ENCODE measurements at regions not wholly inside any gene's neighbourhood (a gene's known extent, or its start where the extent isn't known, plus 50 kb on each side); places are given as distances from the start of the nearest gene placed in this dataset.

DNA sequence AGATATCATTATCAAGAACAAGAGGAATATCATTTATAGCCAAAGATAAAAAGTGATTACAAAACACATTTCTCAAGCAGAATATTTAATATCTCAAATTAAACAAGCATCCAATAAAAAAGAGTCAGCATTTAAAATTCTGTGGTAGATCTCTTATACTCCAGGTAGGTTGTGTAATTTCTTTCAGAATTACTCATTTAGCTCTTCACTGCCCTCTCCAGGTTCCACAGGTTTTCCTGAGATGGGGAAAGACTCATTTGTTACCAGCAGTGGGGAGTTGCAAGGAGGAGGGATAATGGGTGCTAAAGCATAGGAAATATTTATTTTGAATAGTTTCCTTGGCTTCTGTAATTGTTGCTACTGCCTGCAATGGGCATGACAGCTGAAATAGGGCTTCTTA lies 83.1 kb upstream of the RASGRP1 start:
- Histone ChIP-seq H3K4ac (ENCODE audit: low read depth, low read length) (no peak overlapping the region), H3K27ac (ENCODE audit: low read depth, low read length) (no peak overlapping the region), H3K9me3 (ENCODE audit: insufficient read depth, low read depth, low read length) (no peaks in the 10 kb centered on the region), H3K79me2 (ENCODE audit: control insufficient read depth, insufficient read depth, low read length, poor library complexity) (no peaks in the 10 kb centered on the region), H3K4me2 (ENCODE audit: low read length) (no peak overlapping the region), H4K12ac (ENCODE audit: low read depth, low read length) (no peak overlapping the region), H2BK12ac (ENCODE audit: low read length) (no peak overlapping the region), H3K79me1 (ENCODE audit: low read length) (no peaks in the 10 kb centered on the region), H3K23ac (ENCODE audit: low read length) (no peak overlapping the region), H3K36me3 (ENCODE audit: control insufficient read depth in 1 of 2, insufficient read depth in 2 of 2, low read length in 2 of 2) (no peaks in the 10 kb centered on the region), H3K9ac (ENCODE audit: low read length) (no peak overlapping the region), H2AK5ac (ENCODE audit: low read length) (no peak overlapping the region), H4K8ac (ENCODE audit: low read depth, low read length) (no peak overlapping the region), H3K14ac (ENCODE audit: low read length) (no peak overlapping the region), H4K91ac (ENCODE audit: low read depth, low read length) (no peak overlapping the region), H2AFZ (ENCODE audit: insufficient read depth, low read length, poor library complexity) (no peak overlapping the region), H3K4me3 (ENCODE audit: low read depth, low read length) (no peak overlapping the region), H2BK120ac (ENCODE audit: insufficient read depth, low read length, poor library complexity) (no peak overlapping the region), H2BK5ac (ENCODE audit: low read depth, low read length, poor library complexity) (no peak overlapping the region), H3K18ac (ENCODE audit: low read length) (no peak overlapping the region), H3K4me1 (ENCODE audit: control insufficient read depth in 1 of 2, insufficient read depth in 2 of 2, low read length in 2 of 2) (no peaks in the 10 kb centered on the region), H3K27me3 (ENCODE audit: insufficient read depth, low read length) (no peaks in the 10 kb centered on the region)
- peak; percentile 7 to 73 for DNase-seq

DNA sequence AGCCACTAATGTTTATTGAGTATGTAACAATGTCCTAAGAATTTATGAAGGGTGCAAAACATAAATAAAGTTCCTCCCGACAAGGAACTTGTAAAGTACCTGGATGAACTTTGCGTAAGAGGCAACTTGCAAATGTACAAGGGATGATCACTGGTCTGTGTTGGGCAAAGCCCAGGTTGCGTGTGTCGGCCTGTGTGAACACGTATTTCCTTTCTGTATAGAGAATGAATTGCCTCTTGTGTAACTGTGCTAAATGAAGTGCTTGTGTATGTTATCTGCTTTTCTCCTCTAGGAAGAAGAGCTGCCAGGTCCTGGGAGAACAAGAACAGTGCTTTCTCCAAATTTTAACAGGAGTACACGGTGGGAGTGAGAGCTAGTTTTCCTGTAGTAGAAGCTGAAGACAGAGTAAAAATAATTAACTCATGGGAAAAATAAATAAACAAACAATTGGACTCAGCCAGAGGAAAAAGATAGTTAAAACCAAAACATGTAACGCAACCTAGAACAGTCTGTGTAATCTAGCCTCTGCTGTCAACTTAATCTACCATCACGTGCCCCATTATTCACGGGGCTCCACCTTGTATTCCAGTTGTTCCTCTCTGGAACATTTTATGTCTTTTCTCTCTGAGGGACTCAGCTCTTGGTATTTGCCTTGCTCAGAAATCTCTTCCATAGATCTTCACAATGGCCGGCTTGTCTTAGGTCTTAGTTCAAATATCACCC lies 83.7 kb upstream of the RASGRP1 start:
- H3K23ac ChIP-seq (ENCODE audit: low read length) = no peak overlapping the region

DNA sequence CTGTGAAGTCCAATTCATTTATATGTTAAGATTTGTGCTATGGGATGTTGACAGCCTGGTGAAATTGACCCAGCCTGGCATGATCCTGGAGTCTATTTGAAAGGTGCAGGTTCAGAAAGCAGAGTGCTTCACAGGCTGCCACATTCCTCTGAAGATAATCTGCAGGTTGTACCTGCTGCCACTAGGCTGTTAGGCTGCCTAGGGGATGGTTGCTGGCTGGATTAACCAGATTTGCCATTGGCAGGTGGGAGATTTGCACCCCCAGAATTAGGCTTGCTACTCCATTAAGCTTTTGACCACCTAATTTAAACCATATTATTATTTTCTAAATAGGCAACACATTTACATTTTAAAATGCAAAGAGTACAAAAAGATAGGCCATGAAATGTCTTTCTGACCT lies 85.8 kb upstream of the RASGRP1 start:
- H3K4ac ChIP-seq (ENCODE audit: low read depth, low read length) = no peak overlapping the region
- H2AFZ ChIP-seq (ENCODE audit: insufficient read depth, low read length, poor library complexity) = no peak overlapping the region
- DNase-seq = no peak
- no peak overlapping the region for H3K4me3 ChIP-seq (ENCODE audit: low read depth, low read length)
- no peaks in the 10 kb centered on the region for H3K36me3 ChIP-seq (ENCODE audit: control insufficient read depth in 1 of 2, insufficient read depth in 2 of 2, low read length in 2 of 2)
- H3K4me1 ChIP-seq (ENCODE audit: control insufficient read depth in 1 of 2, insufficient read depth in 2 of 2, low read length in 2 of 2) = no peaks in the 10 kb centered on the region
- no peak overlapping the region for H2BK120ac ChIP-seq (ENCODE audit: insufficient read depth, low read length, poor library complexity)
- no peak overlapping the region for H3K9ac ChIP-seq (ENCODE audit: low read length)
- no peak overlapping the region for H3K4me2 ChIP-seq (ENCODE audit: low read length)
- H3K27me3 ChIP-seq (ENCODE audit: insufficient read depth, low read length) = no peaks in the 10 kb centered on the region
- no peaks in the 10 kb centered on the region for H3K79me2 ChIP-seq (ENCODE audit: control insufficient read depth, insufficient read depth, low read length, poor library complexity)
- no peak overlapping the region for H4K8ac ChIP-seq (ENCODE audit: low read depth, low read length)
- no peak overlapping the region for H4K12ac ChIP-seq (ENCODE audit: low read depth, low read length)
- no peak overlapping the region for H2BK5ac ChIP-seq (ENCODE audit: low read depth, low read length, poor library complexity)
- H3K27ac ChIP-seq (ENCODE audit: low read depth, low read length) = no peak overlapping the region
- no peaks in the 10 kb centered on the region for H3K9me3 ChIP-seq (ENCODE audit: insufficient read depth, low read depth, low read length)
- H3K23ac ChIP-seq (ENCODE audit: low read length) = no peak overlapping the region
- no peak overlapping the region for H3K18ac ChIP-seq (ENCODE audit: low read length)
- no peaks in the 10 kb centered on the region for H3K79me1 ChIP-seq (ENCODE audit: low read length)
- no peak overlapping the region for H2BK12ac ChIP-seq (ENCODE audit: low read length)
- H4K91ac ChIP-seq (ENCODE audit: low read depth, low read length) = no peak overlapping the region
- H2AK5ac ChIP-seq (ENCODE audit: low read length) = no peak overlapping the region
- no peak overlapping the region for H3K14ac ChIP-seq (ENCODE audit: low read length)

More for the DNA sequence above, 83.7 kb upstream of the RASGRP1 start:
- H4K91ac ChIP-seq (ENCODE audit: low read depth, low read length) = no peak overlapping the region
- no peak overlapping the region for H2BK12ac ChIP-seq (ENCODE audit: low read length)
- no peak for DNase-seq
- no peak overlapping the region for H3K4me3 ChIP-seq (ENCODE audit: low read depth, low read length)
- no peak overlapping the region for H2BK120ac ChIP-seq (ENCODE audit: insufficient read depth, low read length, poor library complexity)
- no peak overlapping the region for H3K18ac ChIP-seq (ENCODE audit: low read length)
- H3K14ac ChIP-seq (ENCODE audit: low read length) = no peak overlapping the region
- no peak overlapping the region for H3K9ac ChIP-seq (ENCODE audit: low read length)
- H4K8ac ChIP-seq (ENCODE audit: low read depth, low read length) = no peak overlapping the region
- H3K79me1 ChIP-seq (ENCODE audit: low read length) = no peaks in the 10 kb centered on the region
- H3K79me2 ChIP-seq (ENCODE audit: control insufficient read depth, insufficient read depth, low read length, poor library complexity) = no peaks in the 10 kb centered on the region
- no peak overlapping the region for H3K4me2 ChIP-seq (ENCODE audit: low read length)
- no peaks in the 10 kb centered on the region for H3K36me3 ChIP-seq (ENCODE audit: control insufficient read depth in 1 of 2, insufficient read depth in 2 of 2, low read length in 2 of 2)
- H3K27me3 ChIP-seq (ENCODE audit: insufficient read depth, low read length) = no peaks in the 10 kb centered on the region
- H2AK5ac ChIP-seq (ENCODE audit: low read length) = no peak overlapping the region
- no CpG with 5 or more reads among the region's 10 CpGs for WGBS (ENCODE audit: extremely low coverage, insufficient coverage, insufficient read length)
- no peaks in the 10 kb centered on the region for H3K4me1 ChIP-seq (ENCODE audit: control insufficient read depth in 1 of 2, insufficient read depth in 2 of 2, low read length in 2 of 2)
- no peak overlapping the region for H2AFZ ChIP-seq (ENCODE audit: insufficient read depth, low read length, poor library complexity)
- H3K27ac ChIP-seq (ENCODE audit: low read depth, low read length) = no peak overlapping the region
- H3K9me3 ChIP-seq (ENCODE audit: insufficient read depth, low read depth, low read length) = no peaks in the 10 kb centered on the region
- no peak overlapping the region for H3K4ac ChIP-seq (ENCODE audit: low read depth, low read length)
- no peak overlapping the region for H4K12ac ChIP-seq (ENCODE audit: low read depth, low read length)
- H2BK5ac ChIP-seq (ENCODE audit: low read depth, low read length, poor library complexity) = no peak overlapping the region

GRCh38 chr15:38650936-38651327 lies 86.3 kb upstream of the RASGRP1 start:
- Histone ChIP-seq H2AFZ (ENCODE audit: insufficient read depth, low read length, poor library complexity) (no peak overlapping the region), H3K4me1 (ENCODE audit: control insufficient read depth in 1 of 2, insufficient read depth in 2 of 2, low read length in 2 of 2) (no peaks in the 10 kb centered on the region), H4K12ac (ENCODE audit: low read depth, low read length) (no peak overlapping the region), H3K79me1 (ENCODE audit: low read length) (no peaks in the 10 kb centered on the region), H4K8ac (ENCODE audit: low read depth, low read length) (no peak overlapping the region), H2AK5ac (ENCODE audit: low read length) (no peak overlapping the region), H3K27me3 (ENCODE audit: insufficient read depth, low read length) (no peaks in the 10 kb centered on the region), H3K14ac (ENCODE audit: low read length) (no peak overlapping the region), H3K9ac (ENCODE audit: low read length) (no peak overlapping the region), H3K27ac (ENCODE audit: low read depth, low read length) (no peak overlapping the region), H3K18ac (ENCODE audit: low read length) (no peak overlapping the region), H3K23ac (ENCODE audit: low read length) (no peak overlapping the region), H4K91ac (ENCODE audit: low read depth, low read length) (no peak overlapping the region), H2BK12ac (ENCODE audit: low read length) (no peak overlapping the region), H3K79me2 (ENCODE audit: control insufficient read depth, insufficient read depth, low read length, poor library complexity) (no peaks in the 10 kb centered on the region), H3K4ac (ENCODE audit: low read depth, low read length) (no peak overlapping the region), H3K4me3 (ENCODE audit: low read depth, low read length) (no peak overlapping the region), H3K9me3 (ENCODE audit: insufficient read depth, low read depth, low read length) (no peaks in the 10 kb centered on the region), H2BK120ac (ENCODE audit: insufficient read depth, low read length, poor library complexity) (no peak overlapping the region), H2BK5ac (ENCODE audit: low read depth, low read length, poor library complexity) (no peak overlapping the region), H3K4me2 (ENCODE audit: low read length) (no peak overlapping the region), H3K36me3 (ENCODE audit: control insufficient read depth in 1 of 2, insufficient read depth in 2 of 2, low read length in 2 of 2) (no peaks in the 10 kb centered on the region)
- no peak for DNase-seq
- WGBS (ENCODE audit: extremely low coverage, insufficient coverage, insufficient read length) = no CpG with 5 or more reads among the region's 1 CpG

All from trophoblast cell (in vitro differentiated cells and primary cell).